Keratinocyte (primary cell): ENCODE measurements at regions not wholly inside any gene's neighbourhood (a gene's known extent, or its start where the extent isn't known, plus 50 kb on each side); places are given as distances from the start of the nearest gene placed in this dataset.

ENCODE experiments used
- DNase-seq: peaks from one replicate; pipeline ENCODE4 v3.0.0-alpha.2; 2011; ENCODE audit warnings: low read depth, missing footprints, low spot score
- FAIRE-seq: peaks from 2 replicates; lab custom pipeline; 2011; peaks lifted over from hg19 to GRCh38; lab: Jason Lieb, UNC
- H2AFZ ChIP-seq: 2 replicates; pipeline ENCODE4 v1.6.0; 2012; ENCODE audit warnings: low read length, control low read depth, inconsistent platforms; ENCODE audit not compliant: control insufficient read depth
- H3K27ac ChIP-seq: 2 replicates; pipeline ENCODE4 v1.5.1; 2011; ENCODE audit warnings: low read length; ENCODE audit not compliant: control insufficient read depth, insufficient read depth
- H3K27me3 ChIP-seq: 3 replicates; pipeline ENCODE4 v1.6.0; 2011; ENCODE audit warnings: low read length; ENCODE audit not compliant: control insufficient read depth, insufficient read depth; ENCODE audit errors: extremely low read depth
- H3K36me3 ChIP-seq, 2 experiments: 2 replicates in 1 of 2; 3 replicates in 1 of 2; pipeline ENCODE4 v1.5.1; 2011; ENCODE audit warnings: low read length in 2 of 2, mild to moderate bottlenecking in 1 of 2; ENCODE audit not compliant: control insufficient read depth in 2 of 2, insufficient read depth in 2 of 2; ENCODE audit errors: extremely low read depth in 1 of 2
- H3K4me1 ChIP-seq: 3 replicates; pipeline ENCODE4 v1.5.1; 2011; ENCODE audit warnings: low read length; ENCODE audit not compliant: control insufficient read depth, insufficient read depth; ENCODE audit errors: extremely low read depth
- H3K4me2 ChIP-seq: 3 replicates; pipeline ENCODE4 v1.6.0; 2011; ENCODE audit warnings: low read depth, low read length; ENCODE audit not compliant: control insufficient read depth, insufficient read depth; ENCODE audit errors: extremely low read depth
- H3K4me3 ChIP-seq, 3 experiments: fragments of 200-600 bp in 1 of 3; sonication (generic) in 1 of 3; 2 replicates in 2 of 3; 3 replicates in 1 of 3; pipeline ENCODE4 v1.5.1; 2011 to 2016; ENCODE audit warnings: low read length in 3 of 3, mild to moderate bottlenecking in 3 of 3, control low read depth in 2 of 3, inconsistent platforms in 1 of 3, low read depth in 1 of 3, mixed read lengths in 1 of 3, mixed run types in 1 of 3, moderate library complexity in 1 of 3; ENCODE audit not compliant: control insufficient read depth in 2 of 3, insufficient read depth in 2 of 3; ENCODE audit errors: extremely low read depth in 1 of 3
- H3K79me2 ChIP-seq: 2 replicates; pipeline ENCODE4 v1.6.0; 2012; ENCODE audit warnings: low read length; ENCODE audit not compliant: control insufficient read depth, insufficient read depth
- H3K9ac ChIP-seq: 3 replicates; pipeline ENCODE4 v1.6.0; 2011; ENCODE audit warnings: low read length; ENCODE audit not compliant: control insufficient read depth, insufficient read depth; ENCODE audit errors: extremely low read depth
- H3K9me1 ChIP-seq: 3 replicates; pipeline ENCODE4 v1.6.0; 2011; ENCODE audit warnings: low read length; ENCODE audit not compliant: control insufficient read depth, insufficient read depth; ENCODE audit errors: extremely low read depth
- H3K9me3 ChIP-seq: 2 replicates; pipeline ENCODE4 v1.5.1; 2012; ENCODE audit warnings: low read depth, low read length; ENCODE audit not compliant: control insufficient read depth
- H4K20me1 ChIP-seq: 3 replicates; pipeline ENCODE4 v1.6.0; 2011; ENCODE audit warnings: low read length; ENCODE audit not compliant: control insufficient read depth, insufficient read depth; ENCODE audit errors: extremely low read depth
- EZH2 ChIP-seq: IDR thresholded peaks from one replicate; pipeline ENCODE4 v1.6.1; 2012; ENCODE audit warnings: inconsistent platforms, mild to moderate bottlenecking, low read length, moderate library complexity
- dilution Hi-C: fragments of 300-500 bp; cut with MboI; formaldehyde crosslinking; loops from one replicate; pipeline ENCODE4 v1.7.0; 2020; ENCODE audit warnings: low sequenced_read_pairs; ENCODE audit not compliant: extremely low pct_ligation_motif_present
- TF ChIP-seq, protein P1 (sequence below), 3 experiments: IDR thresholded peaks in 1 of 3; conservative IDR thresholded peaks in 1 of 3; optimal IDR thresholded peaks in 1 of 3; 2 replicates in 2 of 3; 3 replicates in 1 of 3; pipeline versions ENCODE3 to v1.5.1; 2011; ENCODE audit warnings: low read length in 3 of 3, mild to moderate bottlenecking in 3 of 3, moderate library complexity in 2 of 3, control low read depth in 1 of 3, inconsistent platforms in 1 of 3; ENCODE audit not compliant: insufficient read depth in 2 of 3; ENCODE audit errors: extremely low read depth in 1 of 3

DNA sequence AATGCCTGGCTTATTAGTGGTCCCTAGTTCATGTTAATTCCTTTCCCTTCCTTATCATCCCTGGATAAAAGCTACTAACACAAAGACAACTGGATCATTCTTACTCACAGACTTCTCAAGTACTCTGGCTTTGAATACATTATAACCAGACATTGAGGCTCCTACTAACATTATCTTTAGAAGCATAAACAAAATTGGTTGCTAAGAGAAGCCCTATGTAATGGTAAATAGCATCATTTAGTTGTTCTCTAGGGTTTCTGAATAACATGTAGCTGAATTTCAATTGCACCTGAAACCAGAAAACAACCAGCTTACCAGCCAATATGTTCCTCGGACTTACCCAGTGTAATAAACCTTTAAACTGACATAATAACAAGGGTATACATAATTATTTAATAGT, 114.1 kb upstream of the NCKAP5 start:
- H3K9me1 ChIP-seq = no peaks in the 10 kb centered on the region

DNA sequence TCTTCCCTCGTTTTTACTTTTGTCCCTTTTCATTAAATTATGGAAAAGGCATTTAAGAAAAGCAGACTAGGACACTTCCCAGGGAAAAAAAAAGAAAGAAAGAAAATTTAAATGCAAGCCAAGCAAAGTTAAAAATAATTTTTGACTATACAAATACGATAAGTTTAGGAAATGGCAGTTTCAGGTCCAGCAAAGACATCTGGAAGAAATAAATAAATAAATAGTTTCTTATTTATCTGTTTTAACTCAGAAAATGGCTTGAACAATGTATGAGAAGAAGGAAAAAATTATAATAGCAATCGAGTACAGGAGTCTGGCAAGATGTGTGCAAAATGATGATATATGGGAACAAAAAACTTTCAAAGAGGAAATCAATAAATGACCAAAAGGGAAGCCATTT, 114.6 kb upstream of the NCKAP5 start:
- Histone ChIP-seq H3K4me2 (no peak overlapping the region), H3K36me3 (no peaks in the 10 kb centered on the region), H3K9me1 (no peaks in the 10 kb centered on the region), H3K9ac (no peak overlapping the region), H3K4me3 (no peak overlapping the region), H2AFZ (no peak overlapping the region), H4K20me1 (no peaks in the 10 kb centered on the region), H3K4me1 (no peaks in the 10 kb centered on the region), H3K9me3 (no peaks in the 10 kb centered on the region), H3K79me2 (no peaks in the 10 kb centered on the region), H3K27ac (no peak overlapping the region), H3K27me3 (peaks cover 11% of the 10 kb centered on the region)
- FAIRE-seq (no peak), DNase-seq (no peak)
- TF ChIP-seq EZH2 = no peak
- TF ChIP-seq, protein P1, sequence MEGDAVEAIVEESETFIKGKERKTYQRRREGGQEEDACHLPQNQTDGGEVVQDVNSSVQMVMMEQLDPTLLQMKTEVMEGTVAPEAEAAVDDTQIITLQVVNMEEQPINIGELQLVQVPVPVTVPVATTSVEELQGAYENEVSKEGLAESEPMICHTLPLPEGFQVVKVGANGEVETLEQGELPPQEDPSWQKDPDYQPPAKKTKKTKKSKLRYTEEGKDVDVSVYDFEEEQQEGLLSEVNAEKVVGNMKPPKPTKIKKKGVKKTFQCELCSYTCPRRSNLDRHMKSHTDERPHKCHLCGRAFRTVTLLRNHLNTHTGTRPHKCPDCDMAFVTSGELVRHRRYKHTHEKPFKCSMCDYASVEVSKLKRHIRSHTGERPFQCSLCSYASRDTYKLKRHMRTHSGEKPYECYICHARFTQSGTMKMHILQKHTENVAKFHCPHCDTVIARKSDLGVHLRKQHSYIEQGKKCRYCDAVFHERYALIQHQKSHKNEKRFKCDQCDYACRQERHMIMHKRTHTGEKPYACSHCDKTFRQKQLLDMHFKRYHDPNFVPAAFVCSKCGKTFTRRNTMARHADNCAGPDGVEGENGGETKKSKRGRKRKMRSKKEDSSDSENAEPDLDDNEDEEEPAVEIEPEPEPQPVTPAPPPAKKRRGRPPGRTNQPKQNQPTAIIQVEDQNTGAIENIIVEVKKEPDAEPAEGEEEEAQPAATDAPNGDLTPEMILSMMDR (optimal IDR thresholded peaks at IDR 0.05 in 1 of 3, IDR thresholded peaks at IDR 0.05 in 1 of 3, conservative IDR thresholded peaks at IDR 0.05 in 1 of 3; ENCODE audit: extremely low read depth in 1 of 3, insufficient read depth in 2 of 3, low read length in 3 of 3) = no peak
- dilution Hi-C loops = no loop called here

More for the DNA sequence above, 114.1 kb upstream of the NCKAP5 start:
- H3K9me3 ChIP-seq = no peaks in the 10 kb centered on the region
- H3K9ac ChIP-seq = no peak overlapping the region
- dilution Hi-C loops = no loop called here
- H3K27me3 ChIP-seq = peaks cover 7% of the 10 kb centered on the region
- H3K36me3 ChIP-seq = no peaks in the 10 kb centered on the region
- TF ChIP-seq, protein P1 (optimal IDR thresholded peaks at IDR 0.05 in 1 of 3, IDR thresholded peaks at IDR 0.05 in 1 of 3, conservative IDR thresholded peaks at IDR 0.05 in 1 of 3; ENCODE audit: extremely low read depth in 1 of 3, insufficient read depth in 2 of 3, low read length in 3 of 3) = no peak
- TF ChIP-seq EZH2 = no peak
- FAIRE-seq = no peak
- H3K4me2 ChIP-seq = no peak overlapping the region
- H3K27ac ChIP-seq = no peak overlapping the region
- no peak overlapping the region for H3K4me3 ChIP-seq
- no peaks in the 10 kb centered on the region for H4K20me1 ChIP-seq
- H3K4me1 ChIP-seq = no peaks in the 10 kb centered on the region
- DNase-seq = no peak
- no peak overlapping the region for H2AFZ ChIP-seq
- no peaks in the 10 kb centered on the region for H3K79me2 ChIP-seq
